H9 (cell line): ENCODE measurements at regions not wholly inside any gene's neighbourhood (a gene's known extent, or its start where the extent isn't known, plus 50 kb on each side); places are given as distances from the start of the nearest gene placed in this dataset.

Experiments used
- DNase-seq: peaks from one replicate; pipeline ENCODE4 v3.0.0-alpha.2; 2017
- H2AFZ ChIP-seq: one replicate; pipeline ENCODE4 v1.6.1; 2013; ENCODE audit warnings: mild to moderate bottlenecking, low read length, control low read depth, moderate library complexity
- H2AK5ac ChIP-seq: 2 replicates; pipeline ENCODE4 v1.6.1; 2013; ENCODE audit warnings: low read length, control low read depth, mixed read lengths; ENCODE audit not compliant: insufficient read length
- H2BK120ac ChIP-seq: one replicate; pipeline ENCODE4 v1.6.1; 2013; ENCODE audit warnings: low read depth, mild to moderate bottlenecking, low read length, control low read depth, inconsistent platforms; ENCODE audit not compliant: poor library complexity, severe bottlenecking
- H2BK12ac ChIP-seq: 2 replicates; pipeline ENCODE4 v1.6.1; 2013; ENCODE audit warnings: low read length, control low read depth, mixed read lengths, low read depth; ENCODE audit not compliant: insufficient read length
- H2BK15ac ChIP-seq: 2 replicates; pipeline ENCODE4 v1.6.1; 2013; ENCODE audit warnings: low read depth, low read length, control low read depth
- H2BK20ac ChIP-seq: one replicate; pipeline ENCODE4 v1.6.1; 2013; ENCODE audit warnings: low read depth, mild to moderate bottlenecking, low read length, control low read depth, inconsistent platforms; ENCODE audit not compliant: poor library complexity, severe bottlenecking
- H2BK5ac ChIP-seq: 2 replicates; pipeline ENCODE4 v1.6.1; 2013; ENCODE audit warnings: low read length, control low read depth, mixed read lengths; ENCODE audit not compliant: insufficient read length
- H3K14ac ChIP-seq: 2 replicates; pipeline ENCODE4 v1.6.1; 2013; ENCODE audit warnings: low read length, control low read depth; ENCODE audit not compliant: insufficient read depth
- H3K18ac ChIP-seq: 2 replicates; pipeline ENCODE4 v1.6.1; 2013; ENCODE audit warnings: low read depth, mild to moderate bottlenecking, mixed read lengths, low read length, control low read depth; ENCODE audit not compliant: insufficient read length
- H3K23ac ChIP-seq: 2 replicates; pipeline ENCODE4 v1.6.1; 2013; ENCODE audit warnings: low read length, control low read depth, mixed read lengths, low read depth; ENCODE audit not compliant: insufficient read length
- H3K23me2 ChIP-seq: 2 replicates; pipeline ENCODE4 v1.6.1; 2013; ENCODE audit warnings: low read depth, mild to moderate bottlenecking, mixed read lengths, low read length, control low read depth; ENCODE audit not compliant: insufficient read length, poor library complexity, severe bottlenecking
- H3K27ac ChIP-seq: 2 replicates; pipeline ENCODE4 v1.5.1; 2013; ENCODE audit warnings: low read length, control low read depth, mixed read lengths, low read depth; ENCODE audit not compliant: insufficient read length
- H3K27me3 ChIP-seq: 2 replicates; pipeline ENCODE4 v1.6.1; 2013; ENCODE audit warnings: low read length, control low read depth, inconsistent platforms; ENCODE audit not compliant: insufficient read depth
- H3K4ac ChIP-seq: 2 replicates; pipeline ENCODE4 v1.6.1; 2013; ENCODE audit warnings: low read depth, mild to moderate bottlenecking, control low read depth, inconsistent platforms, low read length, moderate library complexity
- H3K4me1 ChIP-seq: 2 replicates; pipeline ENCODE4 v1.6.1; 2013; ENCODE audit warnings: low read length, control low read depth, inconsistent platforms; ENCODE audit not compliant: insufficient read depth
- H3K4me2 ChIP-seq: 2 replicates; pipeline ENCODE4 v1.6.1; 2013; ENCODE audit warnings: low read length, control low read depth, mixed read lengths; ENCODE audit not compliant: insufficient read length, insufficient read depth
- H3K56ac ChIP-seq: 2 replicates; pipeline ENCODE4 v1.6.1; 2013; ENCODE audit warnings: low read depth, mild to moderate bottlenecking, mixed read lengths, low read length, control low read depth; ENCODE audit not compliant: insufficient read length
- H3K79me1 ChIP-seq: 2 replicates; pipeline ENCODE4 v1.6.1; 2013; ENCODE audit warnings: low read depth, mild to moderate bottlenecking, moderate library complexity, low read length, control low read depth, inconsistent platforms; ENCODE audit not compliant: insufficient read depth, poor library complexity, severe bottlenecking
- H3K79me2 ChIP-seq: 2 replicates; pipeline ENCODE4 v1.6.1; 2013; ENCODE audit warnings: low read length, control low read depth, inconsistent platforms; ENCODE audit not compliant: insufficient read depth
- H3K9ac ChIP-seq: 2 replicates; pipeline ENCODE4 v1.6.1; 2013; ENCODE audit warnings: low read length, control low read depth, mixed read lengths; ENCODE audit not compliant: insufficient read length; ENCODE audit errors: extremely low read depth
- H3K9me3 ChIP-seq: one replicate; pipeline ENCODE4 v1.6.1; 2013; ENCODE audit warnings: low read depth, low read length, inconsistent platforms; ENCODE audit not compliant: control insufficient read depth
- H3T11ph ChIP-seq: one replicate; pipeline ENCODE4 v1.6.1; 2013; ENCODE audit warnings: mild to moderate bottlenecking, low read length, control low read depth, inconsistent platforms
- H4K20me1 ChIP-seq: one replicate; pipeline ENCODE4 v1.6.1; 2013; ENCODE audit not compliant: control insufficient read depth, insufficient read length, insufficient read depth
- H4K5ac ChIP-seq: 2 replicates; pipeline ENCODE4 v1.6.1; 2013; ENCODE audit warnings: low read depth, mild to moderate bottlenecking, mixed read lengths, low read length, control low read depth; ENCODE audit not compliant: insufficient read length
- H4K8ac ChIP-seq: replicated peaks from 2 replicates; pipeline ENCODE4 v1.6.1; 2013; ENCODE audit warnings: low read length, control low read depth, mixed read lengths, low read depth; ENCODE audit not compliant: insufficient read length
- H4K91ac ChIP-seq: 2 replicates; pipeline ENCODE4 v1.6.1; 2013; ENCODE audit warnings: low read depth, mild to moderate bottlenecking, moderate library complexity, mixed read lengths, low read length, control low read depth; ENCODE audit not compliant: insufficient read length
- H3K27ac Mint-ChIP-seq, 3 experiments: 2 replicates in 2 of 3; 3 replicates in 1 of 3; pipeline ENCODE4 v1.8.0; 2020 to 2021; ENCODE audit warnings: mixed read lengths in 3 of 3, mild to moderate bottlenecking in 1 of 3, moderate library complexity in 1 of 3
- H3K27me3 Mint-ChIP-seq: 2 replicates; pipeline ENCODE4 v1.8.0; 2021; ENCODE audit warnings: low read depth, mild to moderate bottlenecking, moderate library complexity, mixed read lengths
- H3K36me3 Mint-ChIP-seq, 3 experiments: 2 replicates in 2 of 3; 3 replicates in 1 of 3; pipeline ENCODE4 v1.8.0; 2020 to 2021; ENCODE audit warnings: low read depth in 3 of 3, mixed read lengths in 3 of 3; ENCODE audit not compliant: insufficient read depth in 1 of 3
- H3K4me1 Mint-ChIP-seq, 2 experiments: 2 replicates each; pipeline ENCODE4 v1.8.0; 2020; ENCODE audit warnings: mixed read lengths in 2 of 2
- H3K4me3 Mint-ChIP-seq, 2 experiments: 2 replicates in 1 of 2; 3 replicates in 1 of 2; pipeline ENCODE4 v1.8.0; 2020 to 2021; ENCODE audit warnings: mild to moderate bottlenecking in 2 of 2, mixed read lengths in 2 of 2, moderate library complexity in 1 of 2
- H3K9me3 Mint-ChIP-seq, 2 experiments: 2 replicates in 1 of 2; 3 replicates in 1 of 2; pipeline ENCODE4 v1.8.0; 2020; ENCODE audit warnings: mild to moderate bottlenecking in 2 of 2, mixed read lengths in 2 of 2, moderate library complexity in 1 of 2
- CTCF ChIP-seq: fragments of 200-600 bp; sonication (generic); conservative IDR thresholded peaks from 3 replicates; pipeline ENCODE4 v1.8.0; 2021; ENCODE audit warnings: antibody characterized with exemption, mild to moderate bottlenecking
- WGBS: extraction: QIAGEN DNeasy Blood & Tissue Kit; methylation state at CpG from one replicate; pipeline ENCODE4 v1.1.7; 2013; ENCODE audit warnings: missing lambda C conversion rate, low lambda C conversion rate, mixed read lengths; ENCODE audit not compliant: insufficient read length; ENCODE audit errors: extremely low coverage; 5-methylcytosine and 5-hydroxymethylcytosine counted together

- H3K23ac ChIP-seq, result no peak overlapping the region
- peaks cover 24 to 29% of the 10 kb centered on the region in 2 experiments for H3K4me1 Mint-ChIP-seq
- no CpG with 5 or more reads among the region's 5 CpGs for WGBS
- no peak overlapping the region for H2BK20ac ChIP-seq
- no peak for DNase-seq
- no peak for TF ChIP-seq CTCF
- no peaks in the 10 kb centered on the region; a peak in 1 of 5 replicates for H3K9me3 Mint-ChIP-seq
- H3K18ac ChIP-seq, result no peak overlapping the region
- no peak overlapping the region for H3K14ac ChIP-seq
- no peak overlapping the region for H2AK5ac ChIP-seq
- H4K8ac ChIP-seq, result no peak overlapping the region
- no peaks in the 10 kb centered on the region for H4K20me1 ChIP-seq
- H3K4me3 Mint-ChIP-seq, result no peak overlapping the region
- H3K79me2 ChIP-seq, result no peaks in the 10 kb centered on the region
- H3K79me1 ChIP-seq, result no peaks in the 10 kb centered on the region
- no peak overlapping the region for H3K56ac ChIP-seq
- no peak overlapping the region for H3K27ac ChIP-seq
- H2BK120ac ChIP-seq, result no peak overlapping the region
- H3K27me3 Mint-ChIP-seq, result no peaks in the 10 kb centered on the region; the same call in 1 of the 2 replicates
- no peak overlapping the region for H3T11ph ChIP-seq
- peak overlapping the region in 2 of 3 experiments; percentile 28 to 62; a peak in 2 of 7 replicates for H3K27ac Mint-ChIP-seq
- no peak overlapping the region for H2AFZ ChIP-seq
- H3K4me2 ChIP-seq, result no peak overlapping the region
- H3K9me3 ChIP-seq, result no peaks in the 10 kb centered on the region
- H3K36me3 Mint-ChIP-seq, result no peaks in the 10 kb centered on the region
- H2BK15ac ChIP-seq, result no peak overlapping the region
- no peak overlapping the region for H2BK12ac ChIP-seq
- no peak overlapping the region for H3K9ac ChIP-seq
- no peaks in the 10 kb centered on the region for H3K23me2 ChIP-seq
- no peaks in the 10 kb centered on the region; the same call in 1 of the 2 replicates for H3K4me1 ChIP-seq
- no peak overlapping the region for H4K91ac ChIP-seq
- H4K5ac ChIP-seq, result no peak overlapping the region
- H3K4ac ChIP-seq, result no peak overlapping the region
- no peaks in the 10 kb centered on the region for H3K27me3 ChIP-seq
- no peak overlapping the region for H2BK5ac ChIP-seq
These were observed 294.8 kb upstream of the KIF2A start for GRCh38 chr5:62011089-62011664.
